K562 (cell line): ENCODE measurements at regions not wholly inside any gene's neighbourhood (a gene's known extent, or its start where the extent isn't known, plus 50 kb on each side); places are given as distances from the start of the nearest gene placed in this dataset.

Source experiments
- ATAC-seq: fragments of 200-7000 bp; cut with Tn5 transposase; 3 replicates; pipeline ENCODE4 v1.9.1; 2020; ENCODE audit warnings: moderate library complexity
- BruUV-seq: library from RNA; stranded (reverse); fragments of 400-500 nt; replicated peaks from 2 replicates; lab custom pipeline; 2021; lab: Mats Ljungman, UMichigan
- CTCF ChIA-PET: fragments of 300-600 bp; formaldehyde crosslinking; extraction: SDS; loops from one replicate; lab custom pipeline; 2021; ENCODE audit warnings: low intra/inter-chr PET ratio; lab: Yijun Ruan, JAX
- POLR2A ChIA-PET: fragments of 300-600, 350-650 bp; sonication (Branson Sonifier 250); formaldehyde crosslinking; extraction: SDS; loops from one replicate; lab custom pipeline; 2021; ENCODE audit warnings: antibody characterized with exemption, inconsistent platforms; lab: Yijun Ruan, JAX
- DNase-seq, 4 experiments: peaks; one replicate each; pipeline versions ENCODE4 v3.0.0 to v3.0.0-alpha.2; 2011 to 2018; ENCODE audit warnings: low spot score in 3 of 4, mixed read lengths in 3 of 4; ENCODE audit errors: extremely low read depth in 1 of 4
- FAIRE-seq: peaks from 2 replicates; lab custom pipeline; 2011; peaks lifted over from hg19 to GRCh38; lab: Jason Lieb, UNC
- H2AFZ ChIP-seq: 2 replicates; pipeline ENCODE4 v1.6.0; 2011; ENCODE audit warnings: low read depth, low read length, control low read depth, inconsistent platforms
- H3K27ac ChIP-seq: fragments of 200-600 bp; 3 replicates; pipeline ENCODE4 v1.8.0; 2011; ENCODE audit warnings: low read depth, mild to moderate bottlenecking, control low read depth, inconsistent platforms, low read length, moderate library complexity, mixed read lengths; ENCODE audit errors: extremely low read depth
- H3K27me3 ChIP-seq, 2 experiments: fragments of 300-600 bp in 1 of 2; 2 replicates in 1 of 2; 3 replicates in 1 of 2; pipeline versions ENCODE4 v1.6.0 to v1.8.0; 2011; ENCODE audit warnings: inconsistent platforms in 2 of 2, low read length in 2 of 2, mild to moderate bottlenecking in 1 of 2, mixed read lengths in 1 of 2, moderate library complexity in 1 of 2; ENCODE audit not compliant: control insufficient read depth in 2 of 2, insufficient read depth in 2 of 2
- H3K36me3 ChIP-seq: fragments of 300-600 bp; 3 replicates; pipeline ENCODE4 v1.8.0; 2011; ENCODE audit warnings: mild to moderate bottlenecking, low read length, inconsistent platforms; ENCODE audit not compliant: control insufficient read depth, insufficient read depth
- H3K4me1 ChIP-seq, 2 experiments: fragments of 200-600 bp in 1 of 2; replicated peaks in 1 of 2; 2 replicates in 1 of 2; 3 replicates in 1 of 2; pipeline versions ENCODE4 v1.5.1 to v1.8.0; 2011; ENCODE audit warnings: inconsistent platforms in 2 of 2, low read length in 2 of 2, mild to moderate bottlenecking in 1 of 2, mixed read lengths in 1 of 2, moderate library complexity in 1 of 2; ENCODE audit not compliant: control insufficient read depth in 2 of 2, insufficient read depth in 2 of 2
- H3K4me2 ChIP-seq: 2 replicates; pipeline ENCODE4 v1.6.1; 2011; ENCODE audit warnings: low read length, control low read depth, inconsistent platforms, mixed read lengths; ENCODE audit not compliant: insufficient read depth
- H3K4me3 ChIP-seq: fragments of 200-600 bp; sonication (generic), shearing (Covaris generic); 2 replicates; pipeline ENCODE4 v1.5.1; 2016; ENCODE audit warnings: control low read depth, inconsistent platforms
- H3K79me2 ChIP-seq: fragments of 200-600 bp; 3 replicates; pipeline ENCODE4 v1.8.0; 2011; ENCODE audit warnings: low read length, inconsistent platforms; ENCODE audit not compliant: control insufficient read depth, insufficient read depth
- H3K9ac ChIP-seq, 2 experiments: 2 replicates each; pipeline versions ENCODE4 v1.6.0 to v1.6.1; 2011; ENCODE audit warnings: low read depth in 2 of 2, low read length in 2 of 2, control low read depth in 1 of 2, inconsistent platforms in 1 of 2, mild to moderate bottlenecking in 1 of 2, mixed read lengths in 1 of 2; ENCODE audit not compliant: insufficient read depth in 1 of 2
- H3K9me1 ChIP-seq: one replicate; pipeline ENCODE4 v1.6.0; 2011; ENCODE audit warnings: inconsistent platforms, mild to moderate bottlenecking, low read length, moderate library complexity; ENCODE audit not compliant: control insufficient read depth, insufficient read depth
- H3K9me3 ChIP-seq: replicated peaks from 2 replicates; pipeline ENCODE4 v1.5.1; 2011; ENCODE audit warnings: low read depth, low read length, inconsistent platforms; ENCODE audit not compliant: control insufficient read depth, insufficient read depth
- H4K20me1 ChIP-seq: replicated peaks from 2 replicates; pipeline ENCODE4 v1.6.1; 2011; ENCODE audit warnings: low read length, inconsistent platforms, mixed read lengths; ENCODE audit not compliant: control insufficient read depth, insufficient read depth
- ARID4B ChIP-seq: sonication (generic); formaldehyde crosslinking; IDR thresholded peaks from 2 replicates; pipeline ENCODE4 v1.8.0; 2022; ENCODE audit warnings: mild to moderate bottlenecking, missing genetic modification reagents
- ARNT ChIP-seq, 2 experiments: fragments of 450-650 bp; IDR thresholded peaks; 2 replicates each; pipeline ENCODE4 v1.6.1; 2016; ENCODE audit warnings: mild to moderate bottlenecking in 1 of 2
- ATF2 ChIP-seq: sonication (generic); formaldehyde crosslinking; IDR thresholded peaks from 2 replicates; pipeline ENCODE4 v1.8.1; 2022; ENCODE audit warnings: missing genetic modification reagents
- BDP1 ChIP-seq: IDR thresholded peaks from 3 replicates; pipeline ENCODE4 v1.6.1; 2011; ENCODE audit not compliant: insufficient read length, insufficient read depth
- DACH1 ChIP-seq: fragments of 450-650 bp; IDR thresholded peaks from 2 replicates; pipeline ENCODE4 v1.6.1; 2018; ENCODE audit not compliant: partially characterized antibody
- FOXA1 ChIP-seq: fragments of 450-650 bp; IDR thresholded peaks from 2 replicates; pipeline ENCODE4 v1.6.1; 2016; ENCODE audit warnings: mild to moderate bottlenecking, borderline replicate concordance
- FOXK1 ChIP-seq: sonication (generic); formaldehyde crosslinking; IDR thresholded peaks from 2 replicates; pipeline ENCODE4 v1.8.0; 2022; ENCODE audit warnings: missing genetic modification reagents, mild to moderate bottlenecking, borderline replicate concordance
- MBD2 ChIP-seq: sonication (generic); IDR thresholded peaks from 2 replicates; pipeline ENCODE4 v1.6.1; 2016; ENCODE audit warnings: low read depth, borderline replicate concordance
- MLX ChIP-seq, 2 experiments: fragments of 450-650 bp in 1 of 2; sonication (generic) in 1 of 2; formaldehyde crosslinking; conservative IDR thresholded peaks; 2 replicates each; pipeline versions ENCODE4 v1.4.0 to v1.8.1; 2020 to 2022; ENCODE audit warnings: mild to moderate bottlenecking in 1 of 2, missing genetic modification reagents in 1 of 2
- NR2C2 ChIP-seq, 2 experiments: fragments of 200-800 bp in 1 of 2; sonication (Bioruptor generic) in 1 of 2; sonication (generic) in 1 of 2; formaldehyde crosslinking in 1 of 2; IDR thresholded peaks; 2 replicates each; pipeline versions ENCODE4 v1.6.1 to v1.8.0; 2016 to 2022; ENCODE audit warnings: mild to moderate bottlenecking in 1 of 2, missing compliant biosample characterization in 1 of 2, missing genetic modification characterization in 1 of 2, missing genetic modification reagents in 1 of 2
- PHF8 ChIP-seq: fragments of 200-600 bp; sonication (generic); IDR thresholded peaks from 2 replicates; pipeline ENCODE4 v1.6.1; 2012; ENCODE audit warnings: mixed run types, mild to moderate bottlenecking, inconsistent platforms, low read length, moderate library complexity, borderline replicate concordance
- RBBP5 ChIP-seq: fragments of 200-600 bp; sonication (generic); IDR thresholded peaks from 2 replicates; pipeline ENCODE4 v1.6.1; 2012; ENCODE audit warnings: borderline replicate concordance, mild to moderate bottlenecking, low read length, control low read depth, inconsistent platforms; ENCODE audit not compliant: insufficient read depth, poor library complexity, severe bottlenecking
- SMAD1 ChIP-seq: fragments of 150-350 bp; IDR thresholded peaks from 2 replicates; pipeline ENCODE4 v1.6.1; 2014; ENCODE audit warnings: low read length, low read depth; ENCODE audit not compliant: partially characterized antibody
- SMAD4 ChIP-seq: fragments of 250-450 bp; sonication (Bioruptor Pico); conservative IDR thresholded peaks from 2 replicates; pipeline ENCODE4 v1.8.0; 2021; ENCODE audit warnings: inconsistent platforms, mild to moderate bottlenecking, moderate library complexity
- ZBED1 ChIP-seq: IDR thresholded peaks from 2 replicates; pipeline ENCODE4 v1.6.1; 2014
- in situ Hi-C: fragments of 300-500 bp; cut with MboI; formaldehyde crosslinking; loops from 4 replicates; pipeline ENCODE4 v1.15.0; 2018; ENCODE audit warnings: inconsistent platforms, mixed read lengths
- intact Hi-C: fragments of 100-400 bp; cut with micrococcal nuclease; formaldehyde crosslinking; loops from 2 replicates; pipeline ENCODE4 v1.14.2; 2022

GRCh38 chr4:14302021-14302420 is 674.5 kb upstream of the BOD1L1 start:
- H3K9me3 ChIP-seq = no peaks in the 10 kb centered on the region; the same call in 1 of the 2 replicates
- POLR2A ChIA-PET = no interaction called here

More at GRCh38 chr4:14302021-14302420, 674.5 kb upstream of the BOD1L1 start:
- no peak for FAIRE-seq
- no peak overlapping the region for H3K4me3 ChIP-seq
- no peak overlapping the region for H2AFZ ChIP-seq
- no peaks in the 10 kb centered on the region for H3K27me3 ChIP-seq
- H3K9me1 ChIP-seq = no peaks in the 10 kb centered on the region
- no peak overlapping the region for H3K27ac ChIP-seq
- no peak for ATAC-seq
- no peak overlapping the region for H3K4me2 ChIP-seq
- DNase-seq = no peak
- no TSS peak for BruUV-seq
- intact Hi-C loops (no loop called here), in situ Hi-C loops (no loop called here)
- H3K4me1 ChIP-seq = no peaks in the 10 kb centered on the region
- TF ChIP-seq ARNT (IDR thresholded peaks at IDR 0.05) (no peak), ARID4B (no peak), MLX (CRISPR knock-in tag; conservative IDR thresholded peaks at IDR 0.05) (no peak), SMAD4 (no peak), SMAD1 (no peak), DACH1 (no peak), ATF2 (CRISPR knock-in tag) (no peak), PHF8 (no peak), FOXK1 (CRISPR knock-in tag) (no peak), FOXA1 (no peak), BDP1 (no peak), RBBP5 (no peak), NR2C2 (CRISPR knock-in tag; IDR thresholded peaks at IDR 0.05) (no peak), NR2C2 (tag; IDR thresholded peaks at IDR 0.05) (no peak), MBD2 (no peak), ZBED1 (no peak)
- H4K20me1 ChIP-seq = no peaks in the 10 kb centered on the region
- H3K79me2 ChIP-seq = no peaks in the 10 kb centered on the region
- CTCF ChIA-PET = no interaction called here
- no peak overlapping the region for H3K9ac ChIP-seq
- H3K36me3 ChIP-seq = no peaks in the 10 kb centered on the region
